ENCODE measurements at regions not wholly inside any gene's neighbourhood (a gene's known extent, or its start where the extent isn't known, plus 50 kb on each side); places are given as distances from the start of the nearest gene placed in this dataset.
"Not testable (repeated sequence)": the region's sequence is repeated elsewhere in the genome, so short reads cannot be mapped to it uniquely, and the experiment has no call there.

GRCh38 chrX:63466690-63467089 is 115.6 kb upstream of the SPIN4 start:
- no peak for DNase-seq (ENCODE audit: low spot score)

- no peak for DNase-seq (ENCODE audit: low spot score)
Measured at GRCh38 chrX:63458981-63459380, 107.8 kb upstream of the SPIN4 start.

GRCh38 chrX:63453571-63453970 is 102.4 kb upstream of the SPIN4 start:
- DNase-seq (ENCODE audit: low spot score) = no peak

- no peak for DNase-seq (ENCODE audit: low spot score)
Measured at GRCh38 chrX:63441717-63442116, 90.6 kb upstream of the SPIN4 start.

GRCh38 chrX:63439580-63439979 is 88.4 kb upstream of the SPIN4 start:
- DNase-seq (ENCODE audit: low spot score) = no peak

GRCh38 chrX:63436865-63437264 is 85.7 kb upstream of the SPIN4 start:
- DNase-seq (ENCODE audit: low spot score) = no peak

- no peak for DNase-seq (ENCODE audit: low spot score)
Measured at GRCh38 chrX:63434665-63435064, 83.5 kb upstream of the SPIN4 start.

GRCh38 chrX:63434206-63434605 is 83.1 kb upstream of the SPIN4 start:
- no peak for DNase-seq (ENCODE audit: low spot score)

GRCh38 chrX:63430026-63430425 is 78.9 kb upstream of the SPIN4 start:
- DNase-seq (ENCODE audit: low spot score) = no peak

- DNase-seq (ENCODE audit: low spot score) = no peak
Measured at GRCh38 chrX:63428348-63428747, 77.2 kb upstream of the SPIN4 start.

- DNase-seq (ENCODE audit: low spot score) = no peak
Measured at GRCh38 chrX:63426519-63426918, 75.4 kb upstream of the SPIN4 start.

GRCh38 chrX:63424063-63424462 is 72.9 kb upstream of the SPIN4 start:
- DNase-seq (ENCODE audit: low spot score) = no peak

- no peak for DNase-seq (ENCODE audit: low spot score)
Measured at GRCh38 chrX:63421411-63421810, 70.3 kb upstream of the SPIN4 start.

GRCh38 chrX:63418211-63418610 is 67.1 kb upstream of the SPIN4 start:
- DNase-seq (ENCODE audit: low spot score) = no peak

- DNase-seq (ENCODE audit: low spot score) = no peak
Measured at GRCh38 chrX:63417649-63418048, 66.5 kb upstream of the SPIN4 start.

GRCh38 chrX:63409934-63410333 is 58.8 kb upstream of the SPIN4 start:
- not testable (repeated sequence) for DNase-seq (ENCODE audit: low spot score)

- DNase-seq (ENCODE audit: low spot score) = no peak
Measured at GRCh38 chrX:63408050-63408449, 56.9 kb upstream of the SPIN4 start.

GRCh38 chrX:63404332-63404731 is 53.2 kb upstream of the SPIN4 start:
- no peak for DNase-seq (ENCODE audit: low spot score)

- DNase-seq (ENCODE audit: low spot score) = no peak
Measured at GRCh38 chrX:63402106-63402505, 51.0 kb upstream of the SPIN4 start.
